HL-60 (cell line): ENCODE measurements at regions not wholly inside any gene's neighbourhood (a gene's known extent, or its start where the extent isn't known, plus 50 kb on each side); places are given as distances from the start of the nearest gene placed in this dataset.

Source experiments
- GABPA ChIP-seq: IDR thresholded peaks from 2 replicates; pipeline ENCODE4 v1.6.1; 2012; ENCODE audit warnings: low read depth
- POLR2AphosphoS5 ChIP-seq: IDR thresholded peaks from 2 replicates; pipeline ENCODE4 v1.6.1; 2012; ENCODE audit warnings: low read depth
- SPI1 ChIP-seq: IDR thresholded peaks from 2 replicates; pipeline ENCODE4 v1.6.1; 2012; ENCODE audit warnings: low read depth, mild to moderate bottlenecking, borderline replicate concordance
- TF ChIP-seq, protein P1 (sequence below): IDR thresholded peaks from one replicate; pipeline ENCODE4 v1.5.1; 2011; ENCODE audit warnings: low read length, control low read depth, inconsistent platforms; ENCODE audit not compliant: insufficient read depth
- TF ChIP-seq, protein P2 (sequence below): IDR thresholded peaks from 2 replicates; pipeline ENCODE4 v1.6.1; 2012; ENCODE audit warnings: low read depth; ENCODE audit not compliant: insufficient replicate concordance

GRCh38 chr3:18827664-18828063, 320.6 kb upstream of the KCNH8 start:
- TF ChIP-seq SPI1 (no peak), GABPA (no peak), POLR2AphosphoS5 (no peak)
- TF ChIP-seq, protein P1, sequence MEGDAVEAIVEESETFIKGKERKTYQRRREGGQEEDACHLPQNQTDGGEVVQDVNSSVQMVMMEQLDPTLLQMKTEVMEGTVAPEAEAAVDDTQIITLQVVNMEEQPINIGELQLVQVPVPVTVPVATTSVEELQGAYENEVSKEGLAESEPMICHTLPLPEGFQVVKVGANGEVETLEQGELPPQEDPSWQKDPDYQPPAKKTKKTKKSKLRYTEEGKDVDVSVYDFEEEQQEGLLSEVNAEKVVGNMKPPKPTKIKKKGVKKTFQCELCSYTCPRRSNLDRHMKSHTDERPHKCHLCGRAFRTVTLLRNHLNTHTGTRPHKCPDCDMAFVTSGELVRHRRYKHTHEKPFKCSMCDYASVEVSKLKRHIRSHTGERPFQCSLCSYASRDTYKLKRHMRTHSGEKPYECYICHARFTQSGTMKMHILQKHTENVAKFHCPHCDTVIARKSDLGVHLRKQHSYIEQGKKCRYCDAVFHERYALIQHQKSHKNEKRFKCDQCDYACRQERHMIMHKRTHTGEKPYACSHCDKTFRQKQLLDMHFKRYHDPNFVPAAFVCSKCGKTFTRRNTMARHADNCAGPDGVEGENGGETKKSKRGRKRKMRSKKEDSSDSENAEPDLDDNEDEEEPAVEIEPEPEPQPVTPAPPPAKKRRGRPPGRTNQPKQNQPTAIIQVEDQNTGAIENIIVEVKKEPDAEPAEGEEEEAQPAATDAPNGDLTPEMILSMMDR: no peak
- TF ChIP-seq, protein P2, sequence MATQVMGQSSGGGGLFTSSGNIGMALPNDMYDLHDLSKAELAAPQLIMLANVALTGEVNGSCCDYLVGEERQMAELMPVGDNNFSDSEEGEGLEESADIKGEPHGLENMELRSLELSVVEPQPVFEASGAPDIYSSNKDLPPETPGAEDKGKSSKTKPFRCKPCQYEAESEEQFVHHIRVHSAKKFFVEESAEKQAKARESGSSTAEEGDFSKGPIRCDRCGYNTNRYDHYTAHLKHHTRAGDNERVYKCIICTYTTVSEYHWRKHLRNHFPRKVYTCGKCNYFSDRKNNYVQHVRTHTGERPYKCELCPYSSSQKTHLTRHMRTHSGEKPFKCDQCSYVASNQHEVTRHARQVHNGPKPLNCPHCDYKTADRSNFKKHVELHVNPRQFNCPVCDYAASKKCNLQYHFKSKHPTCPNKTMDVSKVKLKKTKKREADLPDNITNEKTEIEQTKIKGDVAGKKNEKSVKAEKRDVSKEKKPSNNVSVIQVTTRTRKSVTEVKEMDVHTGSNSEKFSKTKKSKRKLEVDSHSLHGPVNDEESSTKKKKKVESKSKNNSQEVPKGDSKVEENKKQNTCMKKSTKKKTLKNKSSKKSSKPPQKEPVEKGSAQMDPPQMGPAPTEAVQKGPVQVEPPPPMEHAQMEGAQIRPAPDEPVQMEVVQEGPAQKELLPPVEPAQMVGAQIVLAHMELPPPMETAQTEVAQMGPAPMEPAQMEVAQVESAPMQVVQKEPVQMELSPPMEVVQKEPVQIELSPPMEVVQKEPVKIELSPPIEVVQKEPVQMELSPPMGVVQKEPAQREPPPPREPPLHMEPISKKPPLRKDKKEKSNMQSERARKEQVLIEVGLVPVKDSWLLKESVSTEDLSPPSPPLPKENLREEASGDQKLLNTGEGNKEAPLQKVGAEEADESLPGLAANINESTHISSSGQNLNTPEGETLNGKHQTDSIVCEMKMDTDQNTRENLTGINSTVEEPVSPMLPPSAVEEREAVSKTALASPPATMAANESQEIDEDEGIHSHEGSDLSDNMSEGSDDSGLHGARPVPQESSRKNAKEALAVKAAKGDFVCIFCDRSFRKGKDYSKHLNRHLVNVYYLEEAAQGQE: no peak
